Fibroblast of gingiva (primary cell): ENCODE measurements at regions not wholly inside any gene's neighbourhood (a gene's known extent, or its start where the extent isn't known, plus 50 kb on each side); places are given as distances from the start of the nearest gene placed in this dataset.

Experiments
- DNase-seq: peaks from one replicate; pipeline ENCODE4 v3.0.0-alpha.2; 2011; ENCODE audit warnings: low read depth

DNA sequence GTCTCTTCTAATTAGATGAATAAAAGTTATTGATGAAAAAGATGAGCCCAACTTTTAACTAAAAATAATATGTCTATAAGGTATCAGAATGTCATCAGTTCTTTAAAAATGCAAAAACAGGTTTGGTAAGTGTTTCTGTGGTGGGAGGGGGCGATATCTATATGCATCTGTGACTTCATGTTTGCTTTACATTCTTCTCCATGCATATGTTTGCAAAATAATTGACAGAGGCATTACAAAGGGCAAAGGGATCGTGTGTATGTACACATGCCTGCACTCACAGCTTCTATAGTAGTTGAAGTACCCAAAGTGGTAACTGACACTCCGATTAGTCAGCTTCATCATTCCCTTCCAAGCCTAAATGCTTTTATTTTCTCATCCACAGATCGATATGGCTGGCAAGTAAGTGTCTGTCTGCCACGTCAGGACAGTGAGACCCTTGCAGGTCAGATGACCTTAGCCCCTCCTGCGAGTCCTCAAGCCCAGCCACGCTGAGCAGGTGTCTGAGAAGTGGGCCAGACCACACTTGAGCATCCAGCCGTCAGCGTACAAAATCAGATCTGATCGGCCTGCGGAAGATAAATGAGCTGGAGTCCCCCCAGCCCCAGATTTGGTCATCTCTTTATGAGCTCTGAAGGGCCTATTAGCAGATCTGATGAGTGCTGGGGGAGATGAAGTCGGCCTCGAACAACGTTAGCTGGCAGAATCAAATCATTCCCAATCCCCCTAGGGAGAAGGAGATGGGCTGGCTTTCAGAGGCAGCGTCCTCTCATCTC lies 369.1 kb downstream of the MAFB start:
- DNase-seq, result no peak

- no peak for DNase-seq
Observed at GRCh38 chr20:40319056-40319455, 370.0 kb downstream of the MAFB start.

DNA sequence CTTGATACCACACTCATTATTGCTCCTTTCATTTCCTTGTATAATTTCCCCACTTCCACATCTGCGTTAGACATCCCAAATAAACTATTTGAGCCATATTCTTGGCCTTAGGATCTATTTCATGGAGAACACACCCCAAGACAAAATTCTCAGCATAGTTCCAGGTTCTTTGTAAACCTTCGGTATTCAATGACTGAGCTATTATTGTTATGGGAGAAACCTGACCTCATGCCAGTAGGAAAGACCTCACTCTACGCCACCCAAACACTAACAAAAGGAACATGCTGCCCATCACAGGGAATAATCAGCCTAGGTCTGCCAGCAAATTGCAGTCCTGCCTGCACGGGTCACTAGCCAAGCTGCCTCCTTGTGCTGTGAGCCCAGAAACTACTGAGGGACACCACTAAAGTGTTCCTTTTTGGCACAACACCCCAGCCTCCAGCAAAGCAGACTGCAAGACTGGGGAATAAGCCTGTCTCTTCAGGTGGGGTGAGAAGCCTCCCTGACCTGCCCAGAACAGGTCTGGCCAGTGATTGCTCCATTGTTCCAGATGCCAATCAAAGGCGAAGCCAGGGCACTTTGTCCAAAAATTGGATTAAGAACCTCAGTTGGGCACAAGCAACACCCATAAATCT lies 371.8 kb downstream of the MAFB start:
- DNase-seq, result no peak

DNA sequence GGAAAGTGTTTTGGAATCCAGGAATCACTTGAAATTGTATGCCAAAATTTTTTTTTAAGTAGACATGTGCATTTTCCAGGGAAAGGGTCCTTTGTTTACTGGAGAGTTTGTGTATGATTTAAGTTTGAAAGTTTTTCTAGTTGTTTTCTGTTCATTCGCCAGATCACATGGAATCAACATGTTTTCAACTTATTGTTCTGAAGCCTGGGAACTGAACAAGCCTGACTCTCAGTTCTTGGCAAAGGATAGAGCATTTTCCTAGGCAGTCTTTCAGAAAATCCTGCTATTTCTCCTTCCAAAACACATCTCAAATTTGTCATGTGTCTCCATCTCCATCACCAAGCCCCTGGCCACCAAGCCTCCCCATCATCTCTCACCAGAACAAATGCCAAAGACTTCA lies 374.8 kb downstream of the MAFB start:
- no peak for DNase-seq

DNA sequence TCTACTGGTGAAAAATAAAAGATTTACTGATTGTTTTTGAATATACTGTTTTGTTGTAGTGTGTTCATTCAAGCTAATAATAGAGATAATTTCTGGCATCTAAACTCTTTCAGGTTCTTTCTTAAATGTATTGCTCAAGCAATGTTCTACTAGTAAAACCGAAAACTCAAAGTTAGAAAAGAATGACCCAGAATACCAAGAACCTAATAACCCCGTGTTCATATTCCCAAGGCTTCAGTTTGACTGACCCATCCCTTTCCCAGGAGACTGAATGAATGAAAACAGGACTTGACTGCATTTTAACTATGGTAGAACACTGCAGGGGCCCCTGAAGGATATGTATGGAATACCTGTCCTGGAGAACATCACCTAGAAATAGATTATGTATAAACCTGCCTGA lies 375.3 kb downstream of the MAFB start:
- no peak for DNase-seq

GRCh38 chr20:40309731-40310130 lies 379.3 kb downstream of the MAFB start:
- no peak for DNase-seq

DNA sequence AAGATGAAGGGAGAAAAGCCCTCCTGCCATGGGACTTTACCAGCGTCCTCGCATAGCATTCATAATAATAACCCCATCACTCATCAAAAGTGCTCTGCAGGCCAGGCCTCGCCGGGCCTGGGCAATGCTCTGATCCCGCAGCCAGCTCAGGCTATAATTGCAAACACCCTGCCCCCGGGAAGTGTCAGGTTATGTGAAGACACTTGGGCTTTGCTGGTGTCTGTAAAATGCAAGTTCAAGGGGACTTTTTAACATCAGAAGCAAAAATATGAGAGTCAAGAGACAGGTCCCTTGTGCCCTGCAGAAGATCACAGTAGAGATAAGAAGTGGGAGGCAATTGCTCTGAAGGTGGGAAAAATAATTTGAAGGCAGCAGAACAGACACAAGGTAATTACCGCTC lies 381.0 kb downstream of the MAFB start:
- DNase-seq, result no peak

DNA sequence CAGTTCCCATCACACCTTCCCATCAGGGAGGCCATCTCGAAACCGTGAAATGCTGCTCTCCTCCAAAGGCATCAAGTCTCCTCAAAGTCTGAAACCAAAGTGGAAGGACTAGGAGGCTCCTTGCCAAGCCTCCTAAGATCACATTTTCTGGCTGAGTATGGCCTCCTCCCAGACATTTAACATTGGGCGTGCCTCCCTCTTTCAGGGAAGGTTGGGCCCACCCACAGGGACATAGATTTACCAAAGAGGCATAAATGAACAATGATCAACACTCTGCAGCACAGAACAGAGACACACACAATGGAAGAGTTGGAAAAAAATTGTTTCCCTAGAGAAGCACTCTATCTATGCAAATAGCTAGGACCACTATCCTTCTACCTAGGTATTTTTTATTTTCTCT lies 381.8 kb downstream of the MAFB start:
- DNase-seq, result no peak

DNA sequence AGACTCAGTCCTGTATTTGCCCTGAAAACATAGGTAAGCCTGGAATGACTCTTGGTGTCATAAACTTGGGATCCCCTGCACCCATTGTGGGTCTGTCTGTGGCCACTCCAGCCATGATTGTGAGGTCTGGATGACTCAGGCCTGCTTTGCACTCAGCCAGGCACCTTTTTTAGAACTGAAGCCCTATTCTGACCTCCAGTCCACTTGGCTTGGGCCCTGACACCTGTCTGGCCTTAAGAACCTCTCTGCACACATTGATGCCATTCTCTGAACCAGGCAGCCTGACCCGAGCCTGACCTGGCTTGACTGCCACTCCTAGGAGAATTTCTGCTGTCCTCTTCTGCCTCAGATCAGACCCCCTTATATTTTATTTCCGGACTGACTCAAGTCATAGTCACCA lies 383.7 kb downstream of the MAFB start:
- no peak for DNase-seq

GRCh38 chr20:40304119-40304613 lies 384.9 kb downstream of the MAFB start:
- DNase-seq, result no peak

DNA sequence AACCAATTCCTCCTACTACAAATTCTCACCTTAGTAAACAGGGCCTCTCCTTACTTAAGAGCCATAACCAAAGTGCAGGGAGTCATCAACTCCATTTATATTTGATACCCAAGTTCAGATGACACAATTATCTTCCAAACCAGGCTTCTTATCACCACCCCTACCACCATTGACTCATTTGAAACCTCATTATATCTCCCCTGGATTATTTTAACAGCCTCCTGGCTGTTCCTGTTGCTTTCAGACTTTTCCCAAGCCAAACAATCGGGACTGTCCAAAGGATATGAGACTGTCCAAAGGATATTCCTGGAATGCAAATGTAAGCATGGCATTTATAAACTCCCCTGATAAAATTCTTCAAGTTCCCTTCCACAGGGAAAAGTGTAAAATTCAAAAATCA lies 394.3 kb downstream of the MAFB start:
- no peak for DNase-seq

- DNase-seq, result no peak
Observed at GRCh38 chr20:40294175-40294574, 394.9 kb downstream of the MAFB start.

DNA sequence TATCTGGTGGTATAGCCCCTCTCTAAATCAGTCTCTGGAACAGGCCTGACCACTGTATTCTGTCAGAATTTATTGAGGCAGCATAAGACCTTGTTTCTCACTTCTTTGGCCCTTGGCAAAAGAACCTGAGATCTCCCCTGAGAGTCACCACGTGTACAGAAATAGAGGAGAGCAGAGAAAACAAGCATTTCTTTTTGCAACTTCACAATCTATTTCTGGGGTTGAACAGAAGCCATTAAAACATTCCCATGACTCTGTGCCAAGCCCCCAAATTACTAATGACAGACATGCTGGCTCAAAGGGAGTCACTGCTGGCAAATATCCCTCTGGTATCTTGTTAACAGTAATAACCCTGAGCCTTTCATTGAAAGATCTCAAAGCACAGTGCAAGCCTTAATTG lies 395.3 kb downstream of the MAFB start:
- peak; percentile 52 for DNase-seq

- no peak for DNase-seq
Observed at GRCh38 chr20:40291493-40292135, 397.4 kb downstream of the MAFB start.

DNA sequence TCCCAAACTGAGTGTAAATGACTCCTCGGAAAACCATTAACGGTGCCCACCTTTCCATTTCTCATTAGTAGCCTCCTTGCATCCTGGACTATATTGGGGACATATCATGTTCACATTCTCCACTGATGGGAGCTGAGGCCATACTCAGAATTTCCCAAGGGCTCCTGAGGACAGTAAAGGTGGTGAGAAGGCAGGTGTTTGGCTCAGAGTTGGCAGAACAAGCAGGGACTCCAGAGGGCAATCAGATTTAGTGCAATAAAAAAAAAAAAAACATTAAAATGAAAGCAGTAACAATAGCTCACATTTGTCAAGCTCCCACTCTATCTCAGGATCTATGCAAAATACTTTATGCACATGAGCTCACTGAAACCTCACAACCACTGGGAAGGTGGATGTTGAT lies 401.4 kb downstream of the MAFB start:
- DNase-seq, result no peak

DNA sequence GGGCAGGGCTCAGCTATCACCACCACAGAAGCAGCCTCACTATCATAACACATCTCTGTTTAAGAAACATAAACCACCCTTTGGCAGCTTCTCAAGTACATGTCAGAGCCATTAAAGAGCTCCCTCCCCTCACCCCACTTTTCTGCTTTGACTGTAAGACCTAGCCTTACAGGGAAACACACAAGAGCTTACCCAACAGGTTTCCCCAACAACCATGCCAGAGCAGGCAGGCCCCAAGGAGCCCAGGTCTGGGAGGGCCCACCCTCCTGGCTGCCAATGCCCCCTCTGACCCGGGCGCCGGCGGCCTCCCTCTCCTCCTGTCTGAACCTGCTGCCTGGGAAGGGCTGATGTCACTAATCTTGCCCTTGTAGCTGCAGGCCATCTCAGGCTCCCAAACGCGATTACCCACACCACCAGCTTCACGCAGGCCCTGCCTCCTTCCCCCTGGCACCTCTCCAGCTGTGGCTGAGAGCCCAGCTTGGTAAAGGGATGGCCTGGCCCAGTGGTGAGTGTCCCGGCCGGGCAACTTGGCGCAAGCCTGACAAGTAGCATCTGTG lies 402.0 kb downstream of the MAFB start:
- peak; percentile 80 for DNase-seq

DNA sequence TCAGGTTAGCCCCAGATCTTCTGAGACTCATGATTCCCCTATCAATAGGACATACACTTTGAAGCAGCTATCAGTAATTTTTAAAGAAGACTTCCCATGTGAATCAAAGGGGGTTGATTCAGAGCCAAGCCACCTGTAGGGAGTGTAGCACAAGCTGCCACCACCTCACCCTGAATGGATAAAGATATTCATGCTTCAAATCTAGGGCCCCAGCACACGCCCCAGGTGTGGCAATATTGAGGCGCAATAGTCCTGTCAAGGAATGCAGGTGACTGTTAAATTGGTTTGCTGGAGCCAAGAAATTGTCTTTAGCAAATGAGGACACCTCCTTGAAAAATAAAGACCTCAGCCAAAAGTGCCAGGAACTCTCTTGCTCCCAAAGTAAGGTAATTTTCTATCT lies 404.4 kb downstream of the MAFB start:
- no peak for DNase-seq

DNA sequence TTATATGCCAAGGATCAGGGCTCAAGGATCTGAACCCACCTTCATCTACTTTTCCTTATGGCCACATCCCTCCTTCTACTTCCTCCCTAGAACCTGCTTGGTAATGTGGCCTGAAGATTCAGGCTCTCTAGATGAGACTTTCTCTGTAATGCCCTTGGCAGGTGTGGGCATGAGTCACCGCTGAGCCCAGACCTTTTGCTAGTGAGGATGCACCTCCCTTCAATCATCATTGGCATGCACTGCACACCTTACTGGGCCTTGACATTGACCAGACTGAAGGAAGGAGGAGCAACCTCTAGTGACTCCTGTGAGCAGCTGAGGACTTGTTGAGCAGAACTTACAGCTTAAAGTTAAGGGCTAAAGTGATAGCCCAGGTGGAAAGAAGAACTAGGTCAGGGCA lies 405.3 kb downstream of the MAFB start:
- DNase-seq, result no peak

GRCh38 chr20:40282941-40283340 lies 406.1 kb downstream of the MAFB start:
- DNase-seq, result no peak

DNA sequence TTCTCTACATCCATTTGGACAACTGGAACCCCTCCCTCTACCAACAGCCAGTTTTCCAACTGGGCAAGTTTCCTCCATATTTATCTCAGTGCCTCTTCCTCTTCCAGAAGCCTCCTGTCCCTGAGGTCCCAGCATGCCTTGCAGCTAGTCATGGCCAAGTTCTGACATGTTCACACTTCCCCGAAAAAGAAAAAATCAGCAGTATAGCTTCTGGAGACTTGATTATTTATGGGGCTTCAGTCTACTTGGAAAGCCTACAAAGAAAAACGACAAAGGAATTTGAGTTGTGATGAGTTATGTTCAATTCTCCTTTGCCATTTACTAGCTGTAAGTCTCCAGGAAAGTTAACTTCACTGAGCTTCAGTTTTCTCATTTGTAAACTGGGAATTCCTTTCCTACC lies 406.5 kb downstream of the MAFB start:
- no peak for DNase-seq

DNA sequence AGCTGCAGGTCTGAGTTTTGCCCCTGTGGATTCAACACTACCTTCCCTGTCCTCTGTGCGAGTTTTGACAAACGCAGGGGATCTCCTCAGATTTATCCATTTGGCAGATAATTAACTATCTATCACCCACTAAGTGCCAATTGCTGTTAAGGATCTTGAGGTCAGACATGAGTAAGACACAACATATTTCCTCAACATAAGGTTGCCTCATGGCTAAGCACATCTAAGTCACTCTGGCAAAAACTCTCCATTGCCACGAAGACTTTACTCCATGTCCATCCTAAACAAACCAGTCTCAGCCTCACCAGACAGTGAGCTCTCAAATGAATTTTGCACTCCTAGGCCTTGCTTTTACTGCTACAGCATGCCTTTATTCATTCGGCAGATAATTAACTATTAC lies 408.4 kb downstream of the MAFB start:
- DNase-seq, result no peak

- DNase-seq, result peak; percentile 90
Observed at GRCh38 chr20:40279390-40279789, 409.6 kb downstream of the MAFB start.

DNA sequence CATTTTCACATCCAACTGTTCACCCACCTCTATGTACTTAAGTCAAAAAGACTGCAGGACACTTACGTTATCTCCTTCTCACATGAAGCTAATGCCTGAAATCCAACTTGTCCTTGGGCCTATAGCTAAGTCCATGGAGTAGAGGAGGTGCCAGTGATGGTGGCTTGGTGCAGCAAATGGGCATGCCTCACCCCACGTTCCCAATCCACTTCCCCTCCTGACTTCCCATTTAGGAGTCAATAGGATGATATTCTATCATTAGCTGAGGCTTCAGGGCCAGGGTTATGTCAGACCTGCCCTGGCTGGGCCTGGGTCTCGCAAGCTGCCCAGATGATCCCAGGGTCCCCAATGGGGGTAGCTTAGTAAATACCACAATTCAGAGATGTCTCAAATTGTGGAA lies 410.4 kb downstream of the MAFB start:
- no peak for DNase-seq
